Astrocyte (in vitro differentiated cells and primary cell): ENCODE measurements at regions not wholly inside any gene's neighbourhood (a gene's known extent, or its start where the extent isn't known, plus 50 kb on each side); places are given as distances from the start of the nearest gene placed in this dataset.

Source experiments
- DNase-seq: peaks from one replicate; pipeline ENCODE4 v3.0.0-alpha.2; 2010; ENCODE audit warnings: low read depth
- FAIRE-seq: peaks from 2 replicates; lab custom pipeline; 2011; peaks lifted over from hg19 to GRCh38; lab: Jason Lieb, UNC
- H2AFZ ChIP-seq: 2 replicates; pipeline ENCODE4 v1.6.0; 2012; ENCODE audit warnings: low read depth, low read length, inconsistent platforms
- H3K27ac ChIP-seq: 2 replicates; pipeline ENCODE4 v1.5.1; 2011; ENCODE audit warnings: low read depth, low read length, inconsistent platforms
- H3K27me3 ChIP-seq: 2 replicates; pipeline ENCODE4 v1.6.0; 2011; ENCODE audit warnings: low read length, inconsistent platforms; ENCODE audit not compliant: insufficient read depth
- H3K36me3 ChIP-seq: 2 replicates; pipeline ENCODE4 v1.5.1; 2011; ENCODE audit warnings: low read length, inconsistent platforms; ENCODE audit not compliant: insufficient read depth
- H3K4me1 ChIP-seq: 2 replicates; pipeline ENCODE4 v1.5.1; 2011; ENCODE audit warnings: low read length, inconsistent platforms; ENCODE audit not compliant: insufficient read depth
- H3K4me2 ChIP-seq: 2 replicates; pipeline ENCODE4 v1.6.0; 2012; ENCODE audit warnings: low read length, inconsistent platforms
- H3K4me3 ChIP-seq: 2 replicates; pipeline ENCODE4 v1.5.1; 2011; ENCODE audit warnings: low read depth, mild to moderate bottlenecking, low read length, inconsistent platforms; ENCODE audit not compliant: insufficient read depth
- H3K79me2 ChIP-seq: 2 replicates; pipeline ENCODE4 v1.6.0; 2012; ENCODE audit warnings: mild to moderate bottlenecking, low read length, inconsistent platforms; ENCODE audit not compliant: insufficient read depth
- H3K9ac ChIP-seq: 2 replicates; pipeline ENCODE4 v1.6.0; 2012; ENCODE audit warnings: mild to moderate bottlenecking, low read length, inconsistent platforms
- H3K9me3 ChIP-seq: 2 replicates; pipeline ENCODE4 v1.5.1; 2012; ENCODE audit warnings: low read depth, mild to moderate bottlenecking, low read length, inconsistent platforms; ENCODE audit not compliant: insufficient read depth
- H4K20me1 ChIP-seq: 2 replicates; pipeline ENCODE4 v1.6.0; 2012; ENCODE audit warnings: low read length, inconsistent platforms; ENCODE audit not compliant: insufficient read depth
- H3K27ac Mint-ChIP-seq: one replicate; pipeline ENCODE4 v1.8.0; 2021; ENCODE audit warnings: mild to moderate bottlenecking, mixed read lengths; ENCODE audit not compliant: unreplicated experiment
- H3K27me3 Mint-ChIP-seq: one replicate; pipeline ENCODE4 v1.8.0; 2021; ENCODE audit warnings: low read depth, mixed read lengths; ENCODE audit not compliant: unreplicated experiment
- H3K36me3 Mint-ChIP-seq: one replicate; pipeline ENCODE4 v1.8.0; 2021; ENCODE audit warnings: low read depth, mixed read lengths; ENCODE audit not compliant: unreplicated experiment
- H3K4me1 Mint-ChIP-seq: one replicate; pipeline ENCODE4 v1.8.0; 2021; ENCODE audit warnings: low read depth, mixed read lengths; ENCODE audit not compliant: unreplicated experiment
- H3K4me3 Mint-ChIP-seq: one replicate; pipeline ENCODE4 v1.8.0; 2021; ENCODE audit warnings: mild to moderate bottlenecking, moderate library complexity, mixed read lengths; ENCODE audit not compliant: unreplicated experiment
- H3K9me3 Mint-ChIP-seq: one replicate; pipeline ENCODE4 v1.8.0; 2021; ENCODE audit warnings: mild to moderate bottlenecking, mixed read lengths; ENCODE audit not compliant: unreplicated experiment
- CTCF ChIP-seq: IDR thresholded peaks from 2 replicates; pipeline ENCODE4 v1.5.1; 2011; ENCODE audit warnings: low read depth, mild to moderate bottlenecking, inconsistent platforms, low read length, moderate library complexity; ENCODE audit not compliant: insufficient read depth
- EZH2 ChIP-seq: IDR thresholded peaks from 2 replicates; pipeline ENCODE4 v1.6.1; 2012; ENCODE audit warnings: mild to moderate bottlenecking, low read length, inconsistent platforms; ENCODE audit not compliant: insufficient read depth

DNA sequence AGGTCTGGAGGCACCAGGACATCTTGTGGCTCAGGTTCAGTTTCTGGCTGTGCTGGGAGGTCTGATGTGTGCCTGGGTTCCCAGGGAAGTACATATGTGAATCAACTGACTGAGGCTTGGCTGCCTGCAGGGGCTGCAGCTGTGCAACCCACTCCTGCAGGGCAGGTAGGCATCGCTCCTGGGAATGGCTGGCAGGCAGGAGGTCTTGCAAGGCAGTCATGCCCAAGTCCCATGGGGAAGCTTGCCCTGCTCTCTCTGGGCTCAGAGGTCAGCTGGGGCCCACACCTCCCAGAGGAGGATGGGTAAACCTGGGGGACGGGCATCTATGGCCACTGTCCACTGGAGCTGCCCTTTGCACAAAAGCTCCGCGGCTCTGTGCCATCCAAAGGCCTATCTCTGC is 1141.8 kb downstream of the SLITRK1 start:
- H3K36me3 ChIP-seq: no peaks in the 10 kb centered on the region
- no peak overlapping the region for H2AFZ ChIP-seq
- no peaks in the 10 kb centered on the region for H4K20me1 ChIP-seq
- no peak overlapping the region for H3K4me3 ChIP-seq
- H3K27ac ChIP-seq: no peak overlapping the region
- H3K9me3 ChIP-seq: no peaks in the 10 kb centered on the region
- H3K79me2 ChIP-seq: no peaks in the 10 kb centered on the region
- Mint-ChIP-seq H3K27me3 (no peaks in the 10 kb centered on the region), H3K27ac (no peak overlapping the region), H3K4me1 (peaks cover 5% of the 10 kb centered on the region), H3K9me3 (peaks cover 2% of the 10 kb centered on the region), H3K4me3 (no peak overlapping the region), H3K36me3 (no peaks in the 10 kb centered on the region)
- H3K27me3 ChIP-seq: no peaks in the 10 kb centered on the region
- no peak overlapping the region for H3K4me2 ChIP-seq
- H3K9ac ChIP-seq: no peak overlapping the region
- DNase-seq (no peak), FAIRE-seq (no peak)
- no peaks in the 10 kb centered on the region for H3K4me1 ChIP-seq
- TF ChIP-seq CTCF (no peak), EZH2 (no peak)

GRCh38 chr13:82739881-82740280 is 1142.4 kb downstream of the SLITRK1 start:
- no peaks in the 10 kb centered on the region for H3K79me2 ChIP-seq
- DNase-seq (no peak), FAIRE-seq (no peak)
- H3K36me3 Mint-ChIP-seq: no peaks in the 10 kb centered on the region
- H3K9ac ChIP-seq: no peak overlapping the region
- H3K9me3 ChIP-seq: no peaks in the 10 kb centered on the region
- H3K27ac ChIP-seq: no peak overlapping the region
- H3K4me2 ChIP-seq: no peak overlapping the region
- no peak overlapping the region for H3K27ac Mint-ChIP-seq
- peaks cover 5% of the 10 kb centered on the region for H3K4me1 Mint-ChIP-seq
- no peaks in the 10 kb centered on the region for H3K36me3 ChIP-seq
- H3K4me1 ChIP-seq: no peaks in the 10 kb centered on the region
- no peaks in the 10 kb centered on the region for H3K27me3 Mint-ChIP-seq
- H3K9me3 Mint-ChIP-seq: peaks cover 5% of the 10 kb centered on the region
- no peak overlapping the region for H3K4me3 ChIP-seq
- no peak overlapping the region for H2AFZ ChIP-seq
- no peaks in the 10 kb centered on the region for H3K27me3 ChIP-seq
- no peaks in the 10 kb centered on the region for H4K20me1 ChIP-seq
- no peak for TF ChIP-seq CTCF
- no peak for TF ChIP-seq EZH2
- no peak overlapping the region for H3K4me3 Mint-ChIP-seq

DNA sequence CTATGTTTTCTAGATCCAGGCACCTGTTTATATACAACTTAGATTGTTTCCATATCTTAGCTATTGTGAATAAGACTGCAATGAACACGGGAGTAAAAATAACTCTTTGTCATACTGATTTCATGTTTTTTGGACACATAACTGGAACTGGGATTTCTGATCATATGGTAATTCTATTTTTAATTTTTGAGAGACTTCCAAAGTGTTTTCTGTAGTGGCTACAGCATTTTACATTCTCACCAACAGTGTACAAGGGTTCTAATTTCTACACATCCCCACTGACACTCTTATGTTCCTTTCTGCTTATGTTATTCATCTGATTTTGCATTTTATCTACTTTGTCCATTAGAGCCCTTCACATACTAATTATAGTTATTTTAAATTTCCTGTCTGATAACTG is 1152.9 kb downstream of the SLITRK1 start:
- Histone ChIP-seq H3K27me3 (no peaks in the 10 kb centered on the region), H3K27ac (no peak overlapping the region), H3K4me3 (no peak overlapping the region), H4K20me1 (no peaks in the 10 kb centered on the region), H3K79me2 (no peaks in the 10 kb centered on the region), H3K9me3 (no peaks in the 10 kb centered on the region), H3K4me1 (no peaks in the 10 kb centered on the region), H3K4me2 (no peak overlapping the region), H3K9ac (no peak overlapping the region), H3K36me3 (no peaks in the 10 kb centered on the region), H2AFZ (no peak overlapping the region)
- no peak for TF ChIP-seq EZH2
- TF ChIP-seq CTCF: no peak
- H3K4me3 Mint-ChIP-seq: no peak overlapping the region
- no peaks in the 10 kb centered on the region for H3K27me3 Mint-ChIP-seq
- DNase-seq: no peak
- H3K9me3 Mint-ChIP-seq: no peaks in the 10 kb centered on the region
- no peaks in the 10 kb centered on the region for H3K4me1 Mint-ChIP-seq
- H3K36me3 Mint-ChIP-seq: no peaks in the 10 kb centered on the region
- no peak overlapping the region for H3K27ac Mint-ChIP-seq
- no peak for FAIRE-seq
